ENCODE measurements at regions not wholly inside any gene's neighbourhood (a gene's known extent, or its start where the extent isn't known, plus 50 kb on each side); places are given as distances from the start of the nearest gene placed in this dataset.

DNA sequence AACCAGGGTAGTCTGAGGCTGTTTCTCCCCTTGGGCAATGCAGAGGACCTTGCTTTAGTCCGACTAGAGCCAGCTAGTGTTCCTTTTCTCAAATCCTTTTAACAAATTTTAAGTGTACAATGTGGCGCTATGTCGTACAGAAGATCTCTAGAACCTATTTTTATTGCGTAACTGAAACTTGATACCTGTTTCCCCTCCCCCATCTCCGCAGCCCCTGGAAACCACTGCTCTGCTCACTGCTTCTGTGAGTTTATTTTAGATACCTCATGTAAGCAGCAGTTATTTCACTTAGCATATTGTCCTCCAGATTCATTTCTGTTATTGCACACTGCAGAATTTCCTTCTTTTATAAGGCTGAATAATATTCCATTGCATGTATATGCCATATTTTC, 1092.3 kb downstream of the AACS start:
- intact Hi-C loops (cut with DNase I), result no loop called here
- Histone ChIP-seq H3K4me1 (no peaks in the 10 kb centered on the region), H3K27me3 (no peaks in the 10 kb centered on the region), H3K36me3 (no peaks in the 10 kb centered on the region), H3K27ac (replicated peaks in 1 of 4) (no peak overlapping the region), H3K9me3 (no peaks in the 10 kb centered on the region), H3K4me3 (no peak overlapping the region)
- DNase-seq (ENCODE audit: extremely low spot score), result no peak
- WGBS, result 80% methylated on average over 5 of the region's 5 CpGs
- TF ChIP-seq POLR2A (IDR thresholded peaks at IDR 0.05; ENCODE audit: low read depth) (no peak), EP300 (IDR thresholded peaks at IDR 0.05) (no peak), POLR2AphosphoS5 (IDR thresholded peaks at IDR 0.05) (no peak)
- TF ChIP-seq, protein P1, sequence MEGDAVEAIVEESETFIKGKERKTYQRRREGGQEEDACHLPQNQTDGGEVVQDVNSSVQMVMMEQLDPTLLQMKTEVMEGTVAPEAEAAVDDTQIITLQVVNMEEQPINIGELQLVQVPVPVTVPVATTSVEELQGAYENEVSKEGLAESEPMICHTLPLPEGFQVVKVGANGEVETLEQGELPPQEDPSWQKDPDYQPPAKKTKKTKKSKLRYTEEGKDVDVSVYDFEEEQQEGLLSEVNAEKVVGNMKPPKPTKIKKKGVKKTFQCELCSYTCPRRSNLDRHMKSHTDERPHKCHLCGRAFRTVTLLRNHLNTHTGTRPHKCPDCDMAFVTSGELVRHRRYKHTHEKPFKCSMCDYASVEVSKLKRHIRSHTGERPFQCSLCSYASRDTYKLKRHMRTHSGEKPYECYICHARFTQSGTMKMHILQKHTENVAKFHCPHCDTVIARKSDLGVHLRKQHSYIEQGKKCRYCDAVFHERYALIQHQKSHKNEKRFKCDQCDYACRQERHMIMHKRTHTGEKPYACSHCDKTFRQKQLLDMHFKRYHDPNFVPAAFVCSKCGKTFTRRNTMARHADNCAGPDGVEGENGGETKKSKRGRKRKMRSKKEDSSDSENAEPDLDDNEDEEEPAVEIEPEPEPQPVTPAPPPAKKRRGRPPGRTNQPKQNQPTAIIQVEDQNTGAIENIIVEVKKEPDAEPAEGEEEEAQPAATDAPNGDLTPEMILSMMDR (IDR thresholded peaks at IDR 0.05), result no peak

DNA sequence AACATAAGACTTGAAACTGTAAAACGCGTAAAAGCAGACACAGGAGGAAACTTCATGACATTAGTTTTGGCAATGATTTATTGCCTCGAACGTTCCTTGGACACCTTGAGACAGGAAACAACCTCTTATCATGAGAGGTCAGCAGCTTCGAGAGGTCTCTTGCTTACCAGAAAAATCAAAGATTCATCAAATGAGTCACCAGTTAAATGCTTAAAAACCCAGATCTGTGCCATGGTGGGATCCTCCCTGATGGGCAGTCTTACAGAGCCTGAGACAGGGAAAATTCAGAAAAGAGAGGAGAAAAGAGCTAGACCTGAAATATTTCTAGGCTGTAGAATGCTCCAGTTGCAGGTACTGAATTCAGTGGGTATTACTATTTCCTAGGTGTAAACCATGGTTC, 1093.9 kb downstream of the AACS start:
- H3K4me3 ChIP-seq, result no peak overlapping the region
- no peaks in the 10 kb centered on the region for H3K9me3 ChIP-seq
- no peaks in the 10 kb centered on the region for H3K36me3 ChIP-seq
- no peak overlapping the region for H3K27ac ChIP-seq (replicated peaks in 1 of 4)
- no peaks in the 10 kb centered on the region for H3K27me3 ChIP-seq
- TF ChIP-seq EP300 (IDR thresholded peaks at IDR 0.05), result no peak
- TF ChIP-seq, protein P1 (IDR thresholded peaks at IDR 0.05), result no peak
- TF ChIP-seq POLR2A (IDR thresholded peaks at IDR 0.05; ENCODE audit: low read depth), result no peak
- no peak for TF ChIP-seq POLR2AphosphoS5 (IDR thresholded peaks at IDR 0.05)
- no peak for DNase-seq (ENCODE audit: extremely low spot score)
- H3K4me1 ChIP-seq, result no peaks in the 10 kb centered on the region
- intact Hi-C loops (cut with DNase I), result no loop called here
- 50% methylated on average over 5 of the region's 5 CpGs for whole genome bisulfite sequencing

DNA sequence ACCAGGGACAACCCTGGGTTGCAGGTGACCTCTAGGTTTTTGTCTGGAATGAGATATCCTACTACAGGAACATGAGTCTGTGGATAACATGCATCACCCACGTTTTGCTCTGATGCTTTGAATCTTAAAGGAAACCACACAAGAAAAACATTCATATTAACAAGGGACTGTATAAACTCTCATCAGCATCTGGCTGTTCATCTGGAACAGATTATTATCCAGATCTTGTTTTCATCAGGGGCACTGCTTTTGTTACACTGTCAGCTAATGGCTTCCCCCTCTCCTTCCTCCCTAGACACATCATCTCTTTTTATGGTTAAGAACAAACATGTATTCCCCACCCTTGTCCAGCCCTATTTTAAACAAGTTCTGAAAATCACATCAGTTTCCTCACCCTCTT, 1095.7 kb downstream of the AACS start:
- TF ChIP-seq POLR2AphosphoS5 (IDR thresholded peaks at IDR 0.05) (no peak), POLR2A (IDR thresholded peaks at IDR 0.05; ENCODE audit: low read depth) (no peak), EP300 (IDR thresholded peaks at IDR 0.05) (no peak)
- TF ChIP-seq, protein P1 (IDR thresholded peaks at IDR 0.05), result no peak
- intact Hi-C loops (cut with DNase I), result no loop called here
- Histone ChIP-seq H3K4me3 (no peak overlapping the region), H3K36me3 (no peaks in the 10 kb centered on the region), H3K4me1 (no peaks in the 10 kb centered on the region), H3K9me3 (no peaks in the 10 kb centered on the region), H3K27me3 (no peaks in the 10 kb centered on the region), H3K27ac (replicated peaks in 1 of 4) (no peak overlapping the region)
- DNase-seq (ENCODE audit: extremely low spot score), result no peak
- WGBS, result 33% methylated on average over 1 of the region's 1 CpG

DNA sequence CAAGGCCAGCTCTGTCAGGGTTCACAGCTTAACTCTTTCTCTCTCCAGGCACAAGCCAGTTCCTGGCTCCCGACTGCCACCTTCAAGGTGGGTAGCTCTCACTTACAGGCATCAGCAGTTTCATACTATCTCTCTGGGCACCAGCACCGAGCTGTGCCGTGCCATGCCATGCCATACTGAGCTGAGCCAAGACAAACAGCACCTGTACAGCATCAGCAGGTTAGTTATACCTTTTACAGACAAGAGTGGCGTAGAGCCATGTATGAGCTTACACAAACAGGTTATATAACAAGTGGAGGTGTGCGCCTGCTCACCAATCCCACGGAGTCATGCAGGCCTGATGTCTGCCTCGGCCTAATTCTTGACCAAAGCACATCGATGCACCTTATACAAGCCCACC, 1098.7 kb downstream of the AACS start:
- 85% methylated on average over 6 of the region's 8 CpGs for WGBS
- no peaks in the 10 kb centered on the region for H3K4me1 ChIP-seq
- DNase-seq (ENCODE audit: extremely low spot score), result no peak
- no peaks in the 10 kb centered on the region for H3K27me3 ChIP-seq
- intact Hi-C loops (cut with DNase I), result no loop called here
- H3K36me3 ChIP-seq, result no peaks in the 10 kb centered on the region
- H3K9me3 ChIP-seq, result no peaks in the 10 kb centered on the region
- TF ChIP-seq POLR2A (IDR thresholded peaks at IDR 0.05; ENCODE audit: low read depth), result no peak
- no peak for TF ChIP-seq EP300 (IDR thresholded peaks at IDR 0.05)
- TF ChIP-seq, protein P1 (IDR thresholded peaks at IDR 0.05), result no peak
- TF ChIP-seq POLR2AphosphoS5 (IDR thresholded peaks at IDR 0.05), result no peak
- H3K27ac ChIP-seq (replicated peaks in 1 of 4), result no peak overlapping the region
- H3K4me3 ChIP-seq, result no peak overlapping the region

DNA sequence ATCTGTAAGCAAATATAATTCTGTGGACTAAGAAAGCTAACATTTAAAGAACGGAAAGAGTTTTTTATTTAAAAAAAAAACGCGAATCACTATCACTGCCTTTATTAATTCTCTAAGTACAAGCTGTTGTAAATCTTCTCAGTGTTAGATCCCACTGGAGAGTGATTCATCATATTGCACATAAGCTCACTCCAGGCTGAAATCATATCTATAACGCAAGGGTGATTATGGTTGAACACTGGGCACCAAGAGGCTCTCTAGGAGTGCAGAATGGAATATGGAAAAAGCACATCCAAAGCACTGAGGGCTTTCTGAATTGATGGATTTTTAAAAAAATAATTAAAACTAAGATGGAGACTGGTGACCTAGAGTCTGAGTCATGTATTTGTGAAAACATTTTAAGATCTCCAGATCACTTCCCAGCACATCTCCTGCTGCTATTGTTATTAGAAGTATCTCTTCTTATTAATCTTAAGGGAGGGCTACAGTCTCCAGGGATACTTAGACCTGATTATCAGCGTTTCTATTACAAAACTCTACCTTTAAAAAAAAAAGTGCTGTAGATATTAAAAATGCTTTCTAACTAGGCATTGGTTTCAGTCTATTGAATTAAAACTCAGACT, 1106.8 kb downstream of the AACS start:
- H3K9me3 ChIP-seq, result no peaks in the 10 kb centered on the region
- intact Hi-C loops (cut with DNase I), result no loop called here
- TF ChIP-seq, protein P1 (IDR thresholded peaks at IDR 0.05), result no peak
- TF ChIP-seq POLR2A (IDR thresholded peaks at IDR 0.05; ENCODE audit: low read depth), result no peak
- TF ChIP-seq EP300 (IDR thresholded peaks at IDR 0.05), result no peak
- TF ChIP-seq POLR2AphosphoS5 (IDR thresholded peaks at IDR 0.05), result no peak
- DNase-seq (ENCODE audit: extremely low spot score), result no peak
- WGBS, result 83% methylated on average over 5 of the region's 5 CpGs
- no peak overlapping the region for H3K27ac ChIP-seq (replicated peaks in 1 of 4)
- no peaks in the 10 kb centered on the region for H3K27me3 ChIP-seq
- no peaks in the 10 kb centered on the region for H3K36me3 ChIP-seq
- H3K4me1 ChIP-seq, result no peaks in the 10 kb centered on the region
- no peak overlapping the region for H3K4me3 ChIP-seq
